DMS114 treated with DMSO at 0.1 percent for 48 hours (cell line): ENCODE measurements at regions not wholly inside any gene's neighbourhood (a gene's known extent, or its start where the extent isn't known, plus 50 kb on each side); places are given as distances from the start of the nearest gene placed in this dataset.

Source experiments
- DNase-seq: peaks from one replicate; lab custom pipeline; 2025; ENCODE audit not compliant: unreplicated experiment; lab: John Stamatoyannopoulos, UW

DNA sequence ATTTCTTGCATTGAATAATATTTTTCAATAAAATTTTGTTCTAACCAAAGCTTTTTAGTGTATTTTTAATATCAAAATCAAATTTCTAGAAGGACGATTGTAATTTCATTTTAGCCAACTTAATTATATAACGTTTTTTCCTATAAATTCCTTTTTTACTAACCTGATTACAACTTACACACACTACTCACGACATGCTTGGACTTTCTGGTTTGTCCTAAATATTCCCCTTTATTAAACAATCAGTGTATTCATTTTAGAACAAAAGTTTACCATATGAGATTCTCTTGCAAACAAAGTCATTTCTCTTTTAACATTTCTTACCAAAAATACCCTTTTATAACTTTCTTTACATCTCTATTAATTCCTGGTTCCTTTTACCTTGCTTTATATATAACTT lies 173.7 kb downstream of the PWWP3B start:
- no peak for DNase-seq

DNA sequence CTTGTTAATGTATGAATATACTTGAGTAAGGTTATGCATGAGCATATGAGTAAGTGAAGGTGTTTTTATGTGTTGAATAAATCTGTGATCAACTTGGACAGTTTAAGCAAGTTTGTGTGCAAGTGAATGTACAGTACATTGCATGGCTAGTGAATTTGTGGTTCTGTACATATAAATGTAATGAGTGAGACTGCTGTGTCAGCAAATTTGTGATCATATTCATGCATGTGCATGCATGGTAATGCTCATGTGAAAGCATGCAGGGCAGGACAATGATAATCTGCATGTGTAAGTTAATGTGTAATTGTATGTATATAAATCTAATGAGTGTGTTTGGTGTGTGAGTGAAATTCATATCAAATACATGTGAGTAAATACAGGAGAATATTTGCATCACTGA lies 188.5 kb downstream of the PWWP3B start:
- DNase-seq: no peak

DNA sequence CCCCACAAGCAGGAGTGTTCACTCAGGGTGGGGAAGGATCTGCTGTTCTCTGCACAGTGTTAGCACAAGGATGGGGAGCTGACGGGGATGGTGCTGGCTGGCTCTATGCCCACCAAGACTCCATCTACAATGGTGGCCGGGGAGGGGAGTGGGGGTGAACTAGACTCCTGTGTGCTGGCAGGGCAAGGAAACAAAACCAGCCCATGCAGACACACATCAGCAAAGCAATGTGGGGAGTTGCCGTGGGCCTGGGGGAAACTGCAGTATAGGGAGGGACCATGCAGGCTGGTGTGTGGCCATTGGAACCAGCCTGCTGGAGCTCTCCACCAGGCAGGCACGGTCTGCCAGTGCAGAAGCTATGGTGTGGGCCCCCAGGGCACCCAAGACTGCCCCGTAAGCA lies 195.1 kb downstream of the PWWP3B start:
- no peak for DNase-seq

DNA sequence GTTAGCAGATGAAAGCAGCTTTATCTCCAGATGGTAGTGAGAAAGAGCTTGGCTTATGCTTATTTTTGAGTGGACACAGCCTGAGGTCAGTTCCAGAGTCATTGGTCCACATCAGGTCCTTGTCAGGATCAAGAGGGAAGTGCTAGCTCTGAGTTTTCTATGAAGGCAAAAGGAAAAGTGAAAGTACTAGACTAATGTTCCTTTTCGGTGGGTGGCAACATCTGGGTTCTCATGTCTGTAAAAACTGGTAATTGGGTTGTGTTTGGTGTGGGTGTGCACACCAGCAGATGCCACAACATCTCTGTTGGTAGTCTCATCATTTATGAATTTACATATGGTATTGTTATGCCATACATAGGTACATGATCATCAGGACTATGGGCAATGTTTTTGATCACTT lies 210.5 kb downstream of the PWWP3B start:
- no peak for DNase-seq

DNA sequence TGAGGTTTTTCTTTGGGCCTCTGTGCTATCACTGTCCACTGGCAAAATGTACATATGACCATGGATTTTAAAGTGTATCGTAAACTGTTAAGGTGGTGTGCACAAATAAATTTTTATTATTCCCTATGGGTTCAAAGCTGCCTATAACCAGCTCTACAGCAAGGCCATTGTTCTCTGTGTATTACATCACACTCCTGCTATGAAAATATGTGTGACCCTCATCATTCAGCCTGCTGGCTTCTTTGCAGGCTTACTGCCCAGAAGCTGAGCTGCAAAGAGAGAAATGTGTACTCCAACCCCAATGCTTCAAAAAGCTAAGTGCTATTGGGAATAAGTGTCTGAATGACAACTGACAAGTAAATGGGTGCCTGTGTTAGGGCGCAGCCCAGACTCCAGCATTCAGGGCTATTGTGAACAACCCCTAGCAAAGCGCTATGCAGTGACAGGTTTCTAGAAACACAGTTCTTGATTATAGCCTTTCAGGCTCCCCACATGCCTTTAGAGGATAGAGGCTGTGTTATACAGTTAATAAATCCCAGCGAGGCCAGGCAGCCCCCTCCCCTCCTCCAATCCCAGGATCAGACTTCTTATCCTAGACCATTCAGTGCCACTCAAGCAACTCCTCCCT lies 220.4 kb upstream of the RADX start:
- no peak for DNase-seq

DNA sequence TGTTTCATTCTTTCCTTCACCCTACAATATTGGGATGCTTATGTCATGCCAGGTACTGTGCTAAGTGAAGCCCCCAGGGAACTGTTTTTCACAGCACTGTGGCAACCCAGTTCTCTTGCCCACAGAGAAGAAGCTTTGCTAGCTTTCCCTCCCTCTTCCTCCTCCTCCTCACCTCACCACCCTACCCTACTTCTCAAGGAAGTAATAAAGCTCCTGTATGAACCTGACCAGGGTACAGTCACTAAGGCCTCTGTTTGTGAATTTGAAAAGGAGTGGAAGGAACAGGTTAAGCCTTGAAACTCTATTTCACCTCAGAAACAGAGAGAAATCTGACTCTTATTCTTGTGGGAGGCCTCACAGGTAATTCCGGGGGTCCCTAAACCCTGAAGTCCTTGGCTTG lies 219.4 kb upstream of the RADX start:
- no peak for DNase-seq

DNA sequence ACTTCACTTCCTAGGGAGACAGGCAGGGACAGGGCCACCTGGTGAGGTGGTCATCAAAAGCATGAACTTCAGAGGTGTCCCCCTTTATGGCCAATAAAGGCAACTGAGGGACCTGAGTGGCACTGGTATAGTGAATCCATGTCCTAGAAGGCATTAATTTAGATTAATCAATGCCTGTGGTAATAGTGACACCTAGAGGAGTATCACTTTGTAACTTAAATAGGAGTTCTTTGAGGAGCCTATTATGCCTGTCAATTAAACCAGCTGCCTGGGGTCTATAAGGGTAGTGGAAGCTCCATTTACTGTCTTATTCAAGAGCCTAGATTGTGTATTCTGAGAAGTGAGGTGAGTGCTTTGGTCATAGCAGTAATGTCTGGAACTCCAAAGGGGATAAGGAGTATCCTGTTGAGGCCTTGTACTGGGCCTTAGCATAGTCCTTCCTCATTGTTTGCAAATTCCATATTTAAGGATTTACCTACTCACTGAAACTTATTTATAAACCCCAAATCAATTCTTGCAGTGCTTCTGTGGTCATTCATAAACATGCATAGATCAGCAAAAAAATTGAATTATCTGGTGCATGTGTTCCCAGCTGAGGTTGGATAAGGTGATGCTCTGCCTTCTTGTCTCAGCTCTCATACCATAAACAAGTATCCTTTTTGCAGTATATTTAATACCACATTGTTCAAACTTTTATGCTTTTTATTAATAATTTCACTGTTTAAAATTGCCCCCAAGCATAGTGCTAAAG lies 213.8 kb upstream of the RADX start:
- DNase-seq: no peak

DNA sequence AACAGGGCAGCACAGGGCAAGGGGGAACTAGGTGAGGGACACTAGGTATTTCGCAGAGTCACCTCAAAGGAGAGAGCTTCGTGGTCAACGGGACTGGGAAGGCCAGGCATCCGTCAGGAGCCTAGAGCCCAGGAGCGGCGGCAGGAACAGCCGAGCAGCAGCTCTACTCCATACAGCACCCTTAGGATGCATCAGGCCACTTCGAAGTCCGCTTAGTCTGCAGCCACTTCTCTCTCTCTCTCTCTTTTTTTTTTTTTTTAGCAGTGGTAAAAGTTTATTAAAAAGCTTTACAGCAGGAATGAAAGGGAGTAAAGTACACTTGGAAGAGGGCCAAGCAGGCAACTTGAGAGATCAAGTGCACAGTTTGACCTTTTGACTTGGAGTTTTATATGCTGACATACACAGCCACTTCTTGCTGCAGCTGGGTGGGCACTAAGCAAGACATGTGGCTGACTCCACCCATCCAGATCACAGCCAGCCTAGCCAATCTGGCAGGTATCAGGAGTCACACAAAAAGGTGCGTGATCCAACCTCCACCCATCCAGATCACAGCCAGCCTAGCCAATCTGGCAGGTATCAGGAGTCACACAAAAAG lies 209.7 kb upstream of the RADX start:
- DNase-seq: no peak

- DNase-seq: no peak
Observed at GRCh38 chrX:106404512-106404911, 207.3 kb upstream of the RADX start.

GRCh38 chrX:106415276-106415895 lies 196.4 kb upstream of the RADX start:
- DNase-seq: peak; percentile 5

GRCh38 chrX:106436691-106437090 lies 175.1 kb upstream of the RADX start:
- DNase-seq: no peak

- no peak for DNase-seq
Observed at GRCh38 chrX:106437407-106437806, 174.4 kb upstream of the RADX start.

- DNase-seq: no peak
Observed at GRCh38 chrX:106450405-106450804, 161.4 kb upstream of the RADX start.

DNA sequence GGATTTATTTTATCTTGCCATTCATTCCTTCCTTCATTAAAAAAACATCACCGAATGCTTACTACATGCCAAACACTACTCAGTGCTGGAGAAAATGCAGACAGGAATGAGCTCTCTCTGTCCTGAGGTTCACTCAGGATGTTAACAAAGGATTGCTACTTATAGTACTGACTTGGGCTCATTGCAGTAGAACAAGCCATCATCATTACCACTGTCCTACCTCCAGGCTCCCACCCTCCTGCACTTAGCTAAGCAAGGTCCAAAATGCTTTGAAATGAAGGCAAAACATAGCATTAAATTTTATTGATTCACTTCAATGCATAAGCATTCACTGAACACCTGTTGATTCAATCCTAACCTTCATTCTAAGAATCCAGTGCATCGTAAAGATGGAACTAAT lies 159.8 kb upstream of the RADX start:
- no peak for DNase-seq

DNA sequence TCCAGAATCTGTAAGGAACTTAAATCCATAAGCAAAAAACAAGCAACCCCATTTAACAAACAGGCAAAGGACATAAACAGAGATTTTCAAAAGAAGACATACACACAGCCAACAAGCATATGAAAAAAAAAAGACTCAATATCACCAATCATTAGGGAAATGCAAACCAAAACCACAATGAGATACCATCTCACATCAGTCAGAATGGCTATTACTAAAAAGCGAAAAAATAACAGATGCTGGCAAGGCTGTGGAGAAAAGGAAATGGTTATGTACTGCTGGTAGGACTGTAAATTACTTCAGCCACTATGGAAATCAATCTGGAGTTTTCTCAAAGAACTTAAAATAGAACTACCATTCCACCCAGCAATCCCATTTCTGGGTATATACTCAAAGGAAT lies 156.8 kb upstream of the RADX start:
- no peak for DNase-seq

- no peak for DNase-seq
Observed at GRCh38 chrX:106457802-106458201, 154.0 kb upstream of the RADX start.

- no peak for DNase-seq
Observed at GRCh38 chrX:106467422-106467821, 144.4 kb upstream of the RADX start.

DNA sequence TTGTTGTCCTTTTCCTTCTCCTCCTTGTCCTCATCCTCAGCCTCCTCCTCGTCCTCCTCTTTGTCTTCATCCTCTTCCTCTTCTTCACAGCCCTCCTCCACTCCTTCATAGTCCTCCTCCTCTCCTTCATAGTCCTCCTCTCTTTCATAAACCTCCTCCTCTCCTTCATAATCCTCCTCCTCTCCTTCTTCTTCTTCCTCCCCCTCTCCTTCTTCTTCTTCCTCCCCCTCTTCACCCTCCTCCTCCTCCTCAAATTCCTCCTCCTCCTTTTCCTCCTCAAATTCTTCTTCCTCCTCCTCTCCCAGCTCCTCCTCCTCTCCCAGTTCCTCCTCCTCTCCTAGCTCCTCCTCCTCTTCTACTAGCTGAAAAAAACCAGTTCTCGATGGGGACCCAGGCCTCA lies 143.8 kb upstream of the RADX start:
- no peak for DNase-seq

GRCh38 chrX:106468433-106468832 lies 143.3 kb upstream of the RADX start:
- DNase-seq: no peak

- no peak for DNase-seq
Observed at GRCh38 chrX:106479920-106480319, 131.9 kb upstream of the RADX start.

DNA sequence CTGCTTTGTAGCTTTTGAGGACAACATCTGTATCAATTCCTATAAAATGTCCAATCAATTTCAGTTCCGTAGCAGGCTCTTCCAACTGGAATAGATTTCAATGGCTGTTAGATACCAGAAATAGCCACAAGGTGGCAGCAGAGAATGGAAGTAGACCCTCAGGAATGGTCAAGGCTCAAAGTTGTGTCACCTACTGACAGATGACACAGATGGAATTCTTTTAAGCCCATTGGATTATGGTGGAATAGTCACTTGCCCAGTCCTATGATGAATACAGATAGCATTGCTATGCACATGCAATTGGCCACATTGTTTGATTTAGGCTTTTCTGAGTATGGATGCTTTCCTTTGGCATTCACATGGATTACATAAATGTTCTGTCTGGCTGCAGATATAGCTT lies 130.4 kb upstream of the RADX start:
- peak; percentile 36 for DNase-seq

- DNase-seq: no peak
Observed at GRCh38 chrX:106484233-106484632, 127.5 kb upstream of the RADX start.
